ENCODE measurements at regions not wholly inside any gene's neighbourhood (a gene's known extent, or its start where the extent isn't known, plus 50 kb on each side); places are given as distances from the start of the nearest gene placed in this dataset.

DNA sequence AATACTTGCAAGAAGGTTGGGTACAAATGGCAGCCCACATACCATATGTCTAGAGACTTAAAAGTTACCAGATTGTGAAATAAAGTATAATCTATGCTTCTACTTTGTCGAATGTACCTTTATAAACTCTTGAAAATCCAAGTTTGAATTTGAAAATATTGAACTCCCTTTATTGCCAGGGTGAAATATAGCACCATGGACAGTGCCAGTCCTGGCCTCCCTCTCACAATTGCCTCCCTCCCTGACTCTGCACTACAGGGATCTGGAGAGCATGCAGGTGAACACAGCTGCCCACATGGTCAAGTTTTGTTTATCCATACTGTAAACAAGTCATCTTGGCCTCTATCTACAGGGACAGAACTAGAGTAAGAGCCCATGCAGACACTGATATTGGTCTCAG is 394.1 kb upstream of the SLITRK6 start:
- no peak overlapping the region for H2BK20ac ChIP-seq (ENCODE audit: low read depth, low read length)
- no peak overlapping the region for H3K4ac ChIP-seq (ENCODE audit: low read depth, low read length)
- no peak overlapping the region for H2BK5ac ChIP-seq (ENCODE audit: low read depth, low read length, poor library complexity, severe bottlenecking)
- no peak overlapping the region for H3K23ac ChIP-seq (ENCODE audit: low read depth, low read length)
- ChIA-PET CTCF (no interaction called here), POLR2A (ENCODE audit: unreplicated experiment) (no interaction called here)
- no peak overlapping the region for H3K4me2 ChIP-seq (ENCODE audit: low read depth, low read length)
- H4K20me1 ChIP-seq (ENCODE audit: insufficient read depth, low read length), result no peaks in the 10 kb centered on the region
- TF ChIP-seq CEBPB (IDR thresholded peaks at IDR 0.05; ENCODE audit: low read depth, low read length) (no peak), NFE2L2 (IDR thresholded peaks at IDR 0.05; ENCODE audit: low read depth, low read length) (no peak), RFX5 (IDR thresholded peaks at IDR 0.05; ENCODE audit: low read depth, low read length) (no peak), POLR2A (IDR thresholded peaks at IDR 0.05; ENCODE audit: low read depth, low read length) (no peak), MAZ (IDR thresholded peaks at IDR 0.05; ENCODE audit: borderline replicate concordance, low read depth, low read length) (no peak), CHD1 (IDR thresholded peaks at IDR 0.05; ENCODE audit: low read depth, low read length) (no peak), FOS (IDR thresholded peaks at IDR 0.05; ENCODE audit: low read depth, low read length) (no peak), RCOR1 (IDR thresholded peaks at IDR 0.05; ENCODE audit: insufficient replicate concordance, low read length) (no peak), MAFK (IDR thresholded peaks at IDR 0.05; ENCODE audit: low read depth, low read length) (no peak)
- TF ChIP-seq, protein P1, sequence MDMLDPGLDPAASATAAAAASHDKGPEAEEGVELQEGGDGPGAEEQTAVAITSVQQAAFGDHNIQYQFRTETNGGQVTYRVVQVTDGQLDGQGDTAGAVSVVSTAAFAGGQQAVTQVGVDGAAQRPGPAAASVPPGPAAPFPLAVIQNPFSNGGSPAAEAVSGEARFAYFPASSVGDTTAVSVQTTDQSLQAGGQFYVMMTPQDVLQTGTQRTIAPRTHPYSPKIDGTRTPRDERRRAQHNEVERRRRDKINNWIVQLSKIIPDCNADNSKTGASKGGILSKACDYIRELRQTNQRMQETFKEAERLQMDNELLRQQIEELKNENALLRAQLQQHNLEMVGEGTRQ (IDR thresholded peaks at IDR 0.05; ENCODE audit: low read depth, low read length), result no peak
- H2BK15ac ChIP-seq (ENCODE audit: low read depth, low read length), result no peak overlapping the region
- H3K9me3 ChIP-seq (ENCODE audit: control insufficient read depth, insufficient read depth, low read length), result peaks cover 3% of the 10 kb centered on the region
- BruUV-seq (replicated peaks), result no TSS peak
- no CpG with 5 or more reads among the region's 1 CpG for WGBS, 2 experiments (ENCODE audit: extremely low coverage in 2 of 2, insufficient read length in 1 of 2)
- H2BK120ac ChIP-seq (ENCODE audit: low read depth, low read length), result no peak overlapping the region
- H3K4me1 ChIP-seq (ENCODE audit: control insufficient read depth, insufficient read depth, low read length), result no peaks in the 10 kb centered on the region
- no peak overlapping the region for H3K18ac ChIP-seq (ENCODE audit: low read depth, low read length)
- DNase-seq (no peak), ATAC-seq (ENCODE audit: low read depth) (no peak)
- no peaks in the 10 kb centered on the region for H3K27me3 ChIP-seq (ENCODE audit: control insufficient read depth, insufficient read depth, low read length)
- dilution Hi-C loops (cut with HindIII; ENCODE audit: low sequenced_read_pairs, unreplicated experiment) (no loop called here), intact Hi-C loops (cut with micrococcal nuclease) (no loop called here), in situ Hi-C loops (cut with MboI; ENCODE audit: low sequenced_read_pairs) (no loop called here)
- H3K56ac ChIP-seq (ENCODE audit: extremely low read depth, insufficient read depth, low read length), result no peak overlapping the region
- H4K91ac ChIP-seq (ENCODE audit: insufficient read depth, low read depth, low read length), result no peak overlapping the region
- no peaks in the 10 kb centered on the region for H3K79me1 ChIP-seq (ENCODE audit: low read depth in 1 of 2, low read length in 2 of 2)
- no peak overlapping the region for H3K27ac ChIP-seq (ENCODE audit: insufficient read depth, low read length)
- H2AFZ ChIP-seq (replicated peaks; ENCODE audit: low read length, poor library complexity), result no peak overlapping the region
- H4K5ac ChIP-seq (ENCODE audit: low read depth, low read length), result no peak overlapping the region
- no peaks in the 10 kb centered on the region for H3K9me1 ChIP-seq (ENCODE audit: insufficient read depth, low read length)
- no peak overlapping the region for H2AK5ac ChIP-seq (ENCODE audit: low read depth, low read length)
- H4K8ac ChIP-seq (ENCODE audit: low read depth in 2 of 2, low read length in 2 of 2), result no peak overlapping the region
- no peaks in the 10 kb centered on the region for H3K36me3 ChIP-seq (ENCODE audit: control insufficient read depth, insufficient read depth, low read length)
- no peak overlapping the region for H3K4me3 ChIP-seq (ENCODE audit: insufficient read depth, low read depth, low read length)
- no peak overlapping the region for H3K9ac ChIP-seq (ENCODE audit: low read depth, low read length)
- H3K14ac ChIP-seq (replicated peaks; ENCODE audit: low read depth, low read length), result no peak overlapping the region
- H2AK9ac ChIP-seq (replicated peaks; ENCODE audit: low read depth, low read length, poor library complexity), result no peak overlapping the region

Measured in IMR-90 (cell line).